ENCODE measurements at regions not wholly inside any gene's neighbourhood (a gene's known extent, or its start where the extent isn't known, plus 50 kb on each side); places are given as distances from the start of the nearest gene placed in this dataset.
A peak's percentile ranks its signal among the peaks of the same experiment; 100 is the strongest.

DNA sequence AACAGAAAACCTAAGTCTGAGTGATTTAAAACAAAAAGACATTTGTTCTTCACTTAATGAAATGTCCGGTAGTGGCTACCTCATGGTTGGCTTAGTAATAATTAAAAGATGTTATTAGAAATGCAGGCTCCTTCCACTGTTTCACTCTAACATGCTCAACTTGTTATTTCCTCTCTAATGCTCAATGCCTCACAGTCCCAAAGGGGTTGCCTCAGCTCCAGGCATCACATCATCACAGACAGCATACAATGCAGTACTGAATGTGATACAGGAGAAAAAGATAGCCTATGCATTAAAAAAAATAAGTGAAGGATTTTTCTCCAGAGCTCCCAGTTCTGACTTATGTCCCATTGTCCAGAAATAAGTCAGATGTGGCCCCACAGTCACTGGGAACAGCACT is 1077.0 kb upstream of the TMEM132C start:
- DNase-seq (ENCODE audit: low read depth in 4 of 4, low spot score in 2 of 4): no peak

DNA sequence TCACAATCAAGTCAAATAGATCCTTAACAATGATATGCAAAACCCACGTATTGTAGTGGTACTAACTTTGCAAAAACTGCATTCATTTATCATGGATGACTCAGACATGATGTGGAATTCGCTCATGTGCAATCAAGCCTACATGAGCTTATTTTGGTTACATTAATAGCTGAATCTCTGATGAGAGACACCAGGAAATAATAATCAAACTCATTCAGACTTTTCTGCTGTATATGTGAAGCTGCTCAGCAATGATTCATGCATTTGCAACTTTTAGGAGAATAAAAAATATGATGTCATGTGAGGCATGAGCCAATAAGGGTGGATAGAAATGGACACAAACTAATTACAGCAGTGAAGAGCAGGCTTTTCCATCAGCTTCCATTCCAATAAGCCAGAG is 1075.8 kb upstream of the TMEM132C start:
- DNase-seq (ENCODE audit: low read depth in 4 of 4, low spot score in 2 of 4): no peak

DNA sequence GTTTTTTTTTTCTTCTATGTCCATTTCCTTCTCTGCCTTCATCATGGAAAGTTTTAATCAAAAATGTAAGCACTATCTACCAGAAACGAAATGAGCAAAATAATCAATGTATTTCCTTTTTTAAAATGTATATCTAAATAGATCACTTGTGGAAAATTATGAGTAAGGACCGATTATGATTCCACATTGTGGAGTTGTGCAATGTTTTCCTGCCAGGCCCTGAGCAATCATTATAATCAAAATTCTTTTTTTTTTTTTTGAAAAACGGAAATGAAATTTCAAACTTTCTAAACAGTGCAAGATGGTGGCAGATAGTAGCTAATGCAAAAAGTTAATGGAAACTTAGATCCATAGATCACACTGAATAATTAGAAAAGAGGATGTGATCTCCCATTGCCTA is 1074.6 kb upstream of the TMEM132C start:
- no peak for DNase-seq (ENCODE audit: low read depth in 4 of 4, low spot score in 2 of 4)

DNA sequence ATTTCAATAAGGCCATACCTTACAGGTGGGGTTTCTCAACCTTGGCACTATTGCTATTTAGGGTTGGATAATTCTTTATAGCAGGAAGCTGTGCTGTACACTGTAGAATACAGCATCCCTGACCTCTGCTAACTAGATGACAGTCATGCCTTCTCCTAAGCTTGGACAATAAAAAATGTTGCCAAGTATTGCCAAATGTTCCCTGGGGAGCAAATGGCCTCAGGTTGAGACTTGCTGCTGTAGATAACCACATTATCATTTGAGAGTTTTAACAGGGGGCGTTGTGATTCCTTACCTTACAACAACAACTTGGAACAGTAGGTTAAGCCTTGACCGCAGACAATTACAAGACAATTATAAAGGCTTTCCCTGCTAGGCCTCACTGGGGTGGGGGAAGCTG is 1073.6 kb upstream of the TMEM132C start:
- DNase-seq (ENCODE audit: low read depth in 4 of 4, low spot score in 2 of 4): no peak

DNA sequence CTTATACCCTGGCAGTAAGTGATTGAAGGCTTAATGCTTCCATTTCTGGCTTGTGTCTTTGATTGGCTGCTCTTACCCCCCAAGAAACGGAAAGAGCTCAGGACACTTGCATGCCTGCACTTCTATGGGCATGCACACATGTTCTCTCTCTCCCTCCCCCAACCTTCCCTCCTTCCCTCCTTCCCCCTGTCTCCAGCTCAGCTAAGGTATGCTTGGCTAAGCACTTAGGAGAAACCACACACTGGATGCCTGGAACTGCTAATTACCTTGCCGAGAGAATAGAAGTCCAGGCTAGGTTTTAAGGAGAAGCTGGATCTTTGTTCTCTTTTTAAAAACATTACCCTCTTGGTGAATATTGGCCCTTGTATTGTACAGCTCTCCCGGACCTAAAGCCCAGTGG is 1072.8 kb upstream of the TMEM132C start:
- DNase-seq (ENCODE audit: low read depth in 4 of 4, low spot score in 2 of 4): peak in 1 of 4 donors; percentile 13

DNA sequence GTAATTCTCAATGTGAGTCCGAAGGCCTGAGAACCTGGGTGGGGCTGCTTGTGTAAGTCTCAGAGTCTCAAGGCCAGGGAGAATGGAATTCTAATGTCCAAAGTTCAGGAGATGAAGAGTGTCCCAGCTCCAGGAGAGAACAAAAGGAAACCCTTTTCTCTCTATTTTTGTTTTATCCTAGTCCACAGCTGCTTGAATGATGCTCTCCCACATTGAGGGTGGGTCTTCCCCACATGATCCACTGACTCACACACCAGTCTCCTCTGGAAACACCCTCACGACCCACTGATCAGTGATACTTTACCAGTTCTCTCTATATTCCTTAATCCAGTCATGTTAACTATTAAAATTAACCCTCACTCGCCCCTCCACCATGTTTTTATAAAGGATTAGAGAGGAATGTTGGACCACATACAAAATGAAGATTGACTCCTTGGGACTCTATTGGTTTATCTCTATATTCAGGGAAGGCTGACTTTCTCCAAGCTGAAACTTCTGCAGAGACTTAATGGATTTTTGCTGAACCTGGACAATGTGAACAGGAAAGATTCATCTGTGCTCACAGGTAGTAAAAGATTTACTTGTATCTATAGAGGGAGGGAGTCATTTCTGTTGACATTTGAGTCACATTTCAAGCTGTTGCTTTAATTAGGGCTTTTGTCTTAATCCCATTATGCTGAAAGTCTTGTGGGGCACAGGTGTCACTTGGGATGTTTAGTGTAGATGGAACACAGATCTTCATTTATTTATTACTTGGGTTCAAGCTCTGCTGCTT is 1061.0 kb upstream of the TMEM132C start:
- no peak for DNase-seq (ENCODE audit: low read depth in 4 of 4, low spot score in 2 of 4)

DNA sequence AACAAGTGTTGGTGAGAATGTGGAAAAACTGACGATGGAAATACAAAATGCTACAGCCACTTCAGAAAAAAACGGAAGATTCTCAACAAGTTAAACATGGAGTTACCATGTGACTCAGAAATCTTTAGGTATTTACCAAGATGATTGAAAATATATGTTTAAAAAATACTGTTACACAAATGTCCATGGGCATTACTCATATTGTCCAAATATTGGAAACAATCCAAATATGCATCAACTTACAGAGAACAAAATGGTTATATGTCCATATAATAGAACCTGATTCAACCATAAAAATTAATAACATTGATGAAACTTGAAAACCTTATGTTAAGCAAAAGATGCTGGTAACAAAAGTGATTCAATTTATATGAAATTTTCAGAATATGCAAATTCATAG is 1057.7 kb upstream of the TMEM132C start:
- DNase-seq (ENCODE audit: low read depth in 4 of 4, low spot score in 2 of 4): no peak

GRCh38 chr12:127214186-127214585 is 1052.8 kb upstream of the TMEM132C start:
- DNase-seq (ENCODE audit: low read depth in 4 of 4, low spot score in 2 of 4): no peak

DNA sequence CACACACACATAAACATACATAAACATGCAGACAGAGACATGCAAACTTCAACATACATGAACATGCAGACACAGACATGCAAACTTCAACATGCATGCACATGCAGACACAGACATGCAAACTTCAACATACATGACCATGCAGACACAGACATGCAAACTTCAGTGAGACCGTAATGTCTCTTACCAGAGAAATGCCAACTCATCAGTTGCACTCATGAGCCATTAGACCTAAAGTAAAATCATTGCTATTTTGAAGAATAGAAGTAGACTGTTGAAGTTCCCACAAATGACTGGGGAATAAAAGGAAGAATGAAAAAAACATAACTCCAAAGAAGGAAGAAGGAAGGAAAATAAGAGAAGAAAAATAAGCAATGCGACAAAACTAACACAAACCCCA is 1044.0 kb upstream of the TMEM132C start:
- no peak for DNase-seq (ENCODE audit: low read depth in 4 of 4, low spot score in 2 of 4)

GRCh38 chr12:127223731-127224130 is 1043.2 kb upstream of the TMEM132C start:
- no peak for DNase-seq (ENCODE audit: low read depth in 4 of 4, low spot score in 2 of 4)

GRCh38 chr12:127230843-127231260 is 1036.1 kb upstream of the TMEM132C start:
- no peak for DNase-seq (ENCODE audit: low read depth in 4 of 4, low spot score in 2 of 4)

GRCh38 chr12:127231371-127231770 is 1035.6 kb upstream of the TMEM132C start:
- no peak for DNase-seq (ENCODE audit: low read depth in 4 of 4, low spot score in 2 of 4)

DNA sequence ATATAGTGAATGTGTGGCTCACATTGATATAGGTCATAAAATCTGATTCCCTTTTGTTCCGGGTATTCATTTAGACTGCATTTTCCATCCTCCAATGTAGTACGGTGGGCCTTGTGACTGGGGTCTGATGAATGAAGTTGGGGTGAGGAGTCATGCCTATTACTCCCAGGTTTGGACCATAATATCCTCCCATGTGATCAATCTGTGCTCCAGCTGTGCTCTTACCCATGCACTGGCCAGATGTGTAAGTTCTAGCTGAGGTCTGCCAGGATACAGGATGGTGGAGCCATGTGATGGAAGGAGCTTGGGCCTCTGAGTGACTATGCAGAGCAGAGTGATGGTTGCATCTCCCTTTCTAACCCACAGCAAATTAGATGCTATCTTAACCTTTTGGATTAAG is 1034.0 kb upstream of the TMEM132C start:
- no peak for DNase-seq (ENCODE audit: low read depth in 4 of 4, low spot score in 2 of 4)

GRCh38 chr12:127235761-127236160 is 1031.2 kb upstream of the TMEM132C start:
- DNase-seq (ENCODE audit: low read depth in 4 of 4, low spot score in 2 of 4): no peak

- DNase-seq (ENCODE audit: low read depth in 4 of 4, low spot score in 2 of 4): no peak
Measured at GRCh38 chr12:127236491-127236890, 1030.5 kb upstream of the TMEM132C start.

GRCh38 chr12:127237151-127237550 is 1029.8 kb upstream of the TMEM132C start:
- DNase-seq (ENCODE audit: low read depth in 4 of 4, low spot score in 2 of 4): no peak

DNA sequence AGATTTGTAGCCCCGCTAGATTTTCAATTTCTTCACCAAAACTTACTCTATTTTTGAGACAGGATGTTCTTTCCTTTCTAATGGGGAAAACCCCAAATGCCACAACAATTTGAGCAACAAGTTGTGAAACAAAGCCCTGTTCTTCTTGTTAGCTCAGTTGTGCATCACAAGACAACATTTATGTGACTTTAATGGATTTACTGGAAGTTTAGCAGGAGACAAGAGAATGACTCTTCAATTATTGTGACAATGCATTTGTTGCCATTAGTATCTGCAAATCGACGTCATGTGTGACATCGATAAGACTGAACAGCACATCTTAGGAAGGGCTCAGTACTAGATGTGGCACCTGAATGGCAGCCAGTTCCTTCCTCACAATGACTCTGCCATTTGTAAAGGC is 1028.9 kb upstream of the TMEM132C start:
- no peak for DNase-seq (ENCODE audit: low read depth in 4 of 4, low spot score in 2 of 4)

DNA sequence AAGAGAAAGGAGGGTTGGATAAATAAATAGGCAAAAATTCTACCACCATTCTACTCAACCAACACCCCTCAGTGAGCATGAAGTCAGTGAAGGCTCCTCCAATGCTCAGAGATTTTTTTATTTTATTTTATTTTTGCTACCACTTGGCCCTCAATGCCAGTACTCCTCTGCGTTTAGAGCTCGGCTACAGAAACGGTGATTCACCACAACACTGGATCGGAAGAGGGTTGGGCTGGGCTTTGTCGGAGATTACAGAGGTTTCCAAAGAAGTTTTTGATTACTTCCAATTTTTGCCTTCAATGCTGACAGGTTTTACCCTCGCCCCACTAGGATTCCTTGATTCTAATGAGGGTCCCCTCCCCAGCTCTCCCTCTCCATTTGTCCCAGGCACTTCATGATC is 1027.2 kb upstream of the TMEM132C start:
- DNase-seq (ENCODE audit: low read depth in 4 of 4, low spot score in 2 of 4): no peak

DNA sequence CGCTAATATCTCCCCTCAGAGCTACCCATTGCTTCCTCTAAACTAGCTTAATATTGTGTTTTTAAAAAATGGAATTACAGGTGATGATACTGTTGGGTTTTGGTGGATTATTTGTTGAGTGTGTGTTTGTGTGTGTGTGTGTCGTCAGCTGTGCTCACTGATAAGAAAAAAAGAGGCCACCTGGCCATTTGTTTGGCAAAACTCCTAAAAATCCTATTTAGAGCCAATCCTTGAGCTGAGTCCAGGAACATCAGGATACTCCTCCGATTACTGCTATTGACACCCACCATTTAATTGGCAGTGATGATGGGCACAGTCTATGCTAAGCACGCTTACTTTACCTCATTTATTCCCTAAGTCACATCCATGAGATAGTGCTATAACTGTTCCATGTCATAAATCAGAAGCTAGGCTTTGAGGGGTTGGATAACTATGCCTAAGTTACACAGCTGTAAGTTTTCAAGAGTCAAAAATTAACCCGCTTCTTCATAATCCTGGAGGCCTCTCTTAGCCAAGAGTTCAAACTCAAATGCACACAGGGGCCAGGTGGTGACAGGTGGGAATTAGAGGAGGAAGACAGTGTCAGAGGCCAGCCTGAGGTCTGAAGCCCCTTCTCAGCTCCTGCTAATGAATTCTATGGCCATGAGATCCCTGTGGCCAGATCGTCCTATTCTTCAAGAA is 1026.6 kb upstream of the TMEM132C start:
- DNase-seq (ENCODE audit: low read depth in 4 of 4, low spot score in 2 of 4): no peak

- DNase-seq (ENCODE audit: low read depth in 4 of 4, low spot score in 2 of 4): no peak
Measured at GRCh38 chr12:127241072-127241817, 1025.7 kb upstream of the TMEM132C start.

DNA sequence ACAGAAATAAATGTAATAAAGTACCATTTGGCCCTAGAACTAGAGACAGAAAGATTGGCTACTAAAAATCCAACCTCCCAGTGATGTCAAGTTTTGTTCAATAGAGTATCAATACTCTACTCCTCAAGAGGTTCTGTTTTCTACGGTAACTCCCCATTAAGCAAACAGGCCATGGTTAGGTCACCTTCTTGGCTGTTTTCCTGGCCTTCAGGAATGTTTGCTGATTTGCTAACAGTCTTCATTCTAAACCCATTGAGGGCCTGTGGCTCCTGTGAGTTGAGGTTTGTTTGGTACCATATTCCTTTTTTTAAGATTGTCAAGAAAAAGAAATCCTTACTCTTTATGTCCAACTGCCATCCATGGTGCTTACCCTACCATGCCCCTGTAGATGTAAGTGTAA is 1022.0 kb upstream of the TMEM132C start:
- no peak for DNase-seq (ENCODE audit: low read depth in 4 of 4, low spot score in 2 of 4)

GRCh38 chr12:127245437-127245836 is 1021.5 kb upstream of the TMEM132C start:
- DNase-seq (ENCODE audit: low read depth in 4 of 4, low spot score in 2 of 4): no peak

All from left renal cortex interstitium (tissue), 4 donors.